Brain microvascular endothelial cell (primary cell): ENCODE measurements at regions not wholly inside any gene's neighbourhood (a gene's known extent, or its start where the extent isn't known, plus 50 kb on each side); places are given as distances from the start of the nearest gene placed in this dataset.

Experiments
- DNase-seq: peaks from one replicate; pipeline ENCODE4 v3.0.0-alpha.2; 2020
- H3K27ac ChIP-seq: fragments of 250-450 bp; sonication (Bioruptor Pico); 2 replicates; pipeline ENCODE4 v1.5.1; 2020; ENCODE audit warnings: mild to moderate bottlenecking, moderate library complexity
- H3K27me3 ChIP-seq: fragments of 250-450 bp; sonication (Bioruptor Pico); replicated peaks from 2 replicates; pipeline ENCODE4 v1.5.1; 2020; ENCODE audit warnings: mild to moderate bottlenecking
- H3K36me3 ChIP-seq: fragments of 250-450 bp; sonication (Bioruptor Pico); replicated peaks from 2 replicates; pipeline ENCODE4 v1.5.1; 2020; ENCODE audit warnings: mild to moderate bottlenecking
- H3K4me3 ChIP-seq: 2 replicates; pipeline ENCODE4 v1.5.1; 2011; ENCODE audit warnings: low read depth, mild to moderate bottlenecking, control low read depth, low read length, moderate library complexity
- CTCF ChIP-seq: IDR thresholded peaks from 2 replicates; pipeline ENCODE4 v1.5.1; 2011; ENCODE audit warnings: low read depth, mild to moderate bottlenecking, moderate library complexity, low read length, control low read depth, inconsistent platforms; ENCODE audit errors: missing control alignments
- in situ Hi-C: cut with HindIII; loops from 2 replicates; pipeline ENCODE4 v1.10.0; 2017; ENCODE audit warnings: low sequenced_read_pairs, low pct_ligation_motif_present

- no peaks in the 10 kb centered on the region for H3K36me3 ChIP-seq
- H3K27me3 ChIP-seq: no peaks in the 10 kb centered on the region
- H3K27ac ChIP-seq: no peak overlapping the region
- in situ Hi-C loops: no loop called here
- no peak for TF ChIP-seq CTCF
- DNase-seq: no peak
- no peak overlapping the region for H3K4me3 ChIP-seq
Observed at GRCh38 chr5:125551797-125552196, 805.4 kb upstream of the ZNF608 start.

- Histone ChIP-seq H3K36me3 (no peaks in the 10 kb centered on the region), H3K27me3 (no peaks in the 10 kb centered on the region), H3K4me3 (no peak overlapping the region), H3K27ac (no peak overlapping the region)
- DNase-seq: no peak
- in situ Hi-C loops: no loop called here
- TF ChIP-seq CTCF: no peak
Observed at GRCh38 chr5:125552486-125552885, 806.0 kb upstream of the ZNF608 start.

GRCh38 chr5:125554355-125554754 lies 807.9 kb upstream of the ZNF608 start:
- no peak for TF ChIP-seq CTCF
- in situ Hi-C loops: no loop called here
- DNase-seq: no peak

GRCh38 chr5:125555591-125555990 lies 809.2 kb upstream of the ZNF608 start:
- no peak overlapping the region for H3K4me3 ChIP-seq
- H3K27ac ChIP-seq: no peak overlapping the region
- H3K27me3 ChIP-seq: no peaks in the 10 kb centered on the region
- TF ChIP-seq CTCF: no peak
- H3K36me3 ChIP-seq: no peaks in the 10 kb centered on the region
- in situ Hi-C loops: no loop called here
- DNase-seq: no peak

More at GRCh38 chr5:125554355-125554754, 807.9 kb upstream of the ZNF608 start:
- Histone ChIP-seq H3K27me3 (no peaks in the 10 kb centered on the region), H3K27ac (no peak overlapping the region), H3K4me3 (no peak overlapping the region), H3K36me3 (no peaks in the 10 kb centered on the region)

- in situ Hi-C loops: no loop called here
- H3K4me3 ChIP-seq: no peak overlapping the region
- no peaks in the 10 kb centered on the region for H3K36me3 ChIP-seq
- H3K27ac ChIP-seq: no peak overlapping the region
- no peak for DNase-seq
- no peak for TF ChIP-seq CTCF
- H3K27me3 ChIP-seq: no peaks in the 10 kb centered on the region
Observed at GRCh38 chr5:125558016-125558415, 811.6 kb upstream of the ZNF608 start.

GRCh38 chr5:125558466-125558865 lies 812.0 kb upstream of the ZNF608 start:
- Histone ChIP-seq H3K27ac (no peak overlapping the region), H3K36me3 (no peaks in the 10 kb centered on the region), H3K27me3 (no peaks in the 10 kb centered on the region), H3K4me3 (no peak overlapping the region)
- no peak for DNase-seq
- TF ChIP-seq CTCF: no peak
- in situ Hi-C loops: no loop called here
